ENCODE measurements at regions not wholly inside any gene's neighbourhood (a gene's known extent, or its start where the extent isn't known, plus 50 kb on each side); places are given as distances from the start of the nearest gene placed in this dataset.
"Not testable (repeated sequence)": the region's sequence is repeated elsewhere in the genome, so short reads cannot be mapped to it uniquely, and the experiment has no call there.

DNA sequence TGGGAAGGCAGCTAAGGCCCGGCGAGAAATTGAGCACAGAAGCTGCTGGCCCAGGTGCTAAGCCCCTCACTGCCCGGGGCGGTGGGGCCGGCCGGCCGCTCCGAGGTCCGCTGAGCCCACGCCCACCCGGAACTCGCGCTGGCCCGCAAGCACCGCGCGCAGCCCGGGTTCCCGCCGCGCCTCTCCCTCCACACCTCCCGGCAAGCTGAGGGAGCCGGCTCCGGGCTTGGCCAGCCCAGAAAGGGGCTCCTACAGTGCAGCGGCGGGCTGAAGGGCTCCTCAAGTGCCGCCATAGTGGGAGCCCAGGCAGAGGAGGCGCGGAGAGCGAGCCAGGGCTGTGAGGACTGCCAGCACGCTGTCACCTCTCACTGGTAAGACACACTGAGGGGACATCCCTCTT, 85.5 kb upstream of the C15orf39 start:
- TF ChIP-seq, protein P1, sequence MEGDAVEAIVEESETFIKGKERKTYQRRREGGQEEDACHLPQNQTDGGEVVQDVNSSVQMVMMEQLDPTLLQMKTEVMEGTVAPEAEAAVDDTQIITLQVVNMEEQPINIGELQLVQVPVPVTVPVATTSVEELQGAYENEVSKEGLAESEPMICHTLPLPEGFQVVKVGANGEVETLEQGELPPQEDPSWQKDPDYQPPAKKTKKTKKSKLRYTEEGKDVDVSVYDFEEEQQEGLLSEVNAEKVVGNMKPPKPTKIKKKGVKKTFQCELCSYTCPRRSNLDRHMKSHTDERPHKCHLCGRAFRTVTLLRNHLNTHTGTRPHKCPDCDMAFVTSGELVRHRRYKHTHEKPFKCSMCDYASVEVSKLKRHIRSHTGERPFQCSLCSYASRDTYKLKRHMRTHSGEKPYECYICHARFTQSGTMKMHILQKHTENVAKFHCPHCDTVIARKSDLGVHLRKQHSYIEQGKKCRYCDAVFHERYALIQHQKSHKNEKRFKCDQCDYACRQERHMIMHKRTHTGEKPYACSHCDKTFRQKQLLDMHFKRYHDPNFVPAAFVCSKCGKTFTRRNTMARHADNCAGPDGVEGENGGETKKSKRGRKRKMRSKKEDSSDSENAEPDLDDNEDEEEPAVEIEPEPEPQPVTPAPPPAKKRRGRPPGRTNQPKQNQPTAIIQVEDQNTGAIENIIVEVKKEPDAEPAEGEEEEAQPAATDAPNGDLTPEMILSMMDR (IDR thresholded peaks at IDR 0.05) = not testable (repeated sequence)
- not testable (repeated sequence) for TF ChIP-seq POLR2A (IDR thresholded peaks at IDR 0.05)

All from thyroid gland (tissue), 4 donors.